ENCODE measurements at regions not wholly inside any gene's neighbourhood (a gene's known extent, or its start where the extent isn't known, plus 50 kb on each side); places are given as distances from the start of the nearest gene placed in this dataset.

DNA sequence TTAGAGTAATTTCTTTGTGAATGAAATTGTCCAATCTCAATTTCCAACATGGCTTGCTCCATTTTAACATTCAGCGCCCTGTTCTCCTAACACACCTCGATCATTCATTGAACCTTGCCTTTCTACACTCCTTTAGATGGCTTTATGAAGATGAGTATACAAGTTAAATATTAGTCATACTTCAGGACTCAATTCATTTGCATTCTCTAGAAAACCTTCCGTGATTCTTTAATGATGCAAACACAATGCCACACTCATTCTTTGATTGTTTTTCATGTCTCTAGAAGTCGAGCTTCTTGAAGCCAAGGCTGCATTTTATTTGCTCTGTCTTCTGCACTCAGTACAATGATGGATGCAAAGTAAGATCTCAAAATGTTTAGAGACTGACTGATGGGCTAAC lies 641.2 kb downstream of the DOK5 start:
- TF ChIP-seq ARNT (IDR thresholded peaks at IDR 0.05): no peak
- TF ChIP-seq SUZ12 (IDR thresholded peaks at IDR 0.05): no peak
- TF ChIP-seq SP1 (IDR thresholded peaks at IDR 0.05): no peak
- no peak for TF ChIP-seq FOXA1 (IDR thresholded peaks at IDR 0.05)
- TF ChIP-seq ELF4 (IDR thresholded peaks at IDR 0.05): no peak
- no peak for TF ChIP-seq TARDBP (IDR thresholded peaks at IDR 0.05)
- TF ChIP-seq HDGF (IDR thresholded peaks at IDR 0.05; ENCODE audit: borderline replicate concordance): no peak
- no peak for TF ChIP-seq BHLHE40 (IDR thresholded peaks at IDR 0.05; ENCODE audit: borderline replicate concordance)
- no peak for TF ChIP-seq FOXM1 (IDR thresholded peaks at IDR 0.05; ENCODE audit: borderline replicate concordance)
- no peak for TF ChIP-seq ZNF384 (IDR thresholded peaks at IDR 0.05)
- no peak for TF ChIP-seq L3MBTL2 (conservative IDR thresholded peaks at IDR 0.05)
- TF ChIP-seq CTBP1 (IDR thresholded peaks at IDR 0.05; ENCODE audit: borderline replicate concordance): no peak
